SIG-M5 treated with dmso at 0.1 percent for 504 hours (cell line): ENCODE measurements at regions not wholly inside any gene's neighbourhood (a gene's known extent, or its start where the extent isn't known, plus 50 kb on each side); places are given as distances from the start of the nearest gene placed in this dataset.

Experiments used
- DNase-seq: peaks from one replicate; lab custom pipeline; 2025; ENCODE audit not compliant: unreplicated experiment; lab: John Stamatoyannopoulos, UW

- DNase-seq = no peak
Observed at GRCh38 chr11:15615398-15616096, 500.8 kb downstream of the INSC start.

GRCh38 chr11:15616130-15617105 is 501.7 kb downstream of the INSC start:
- peak; percentile 7 for DNase-seq

- peak; percentile 30 for DNase-seq
Observed at GRCh38 chr11:15617126-15617525, 502.4 kb downstream of the INSC start.

- DNase-seq = peak; percentile 17
Observed at GRCh38 chr11:15618583-15619032, 503.9 kb downstream of the INSC start.

GRCh38 chr11:15621565-15621964 is 506.8 kb downstream of the INSC start:
- DNase-seq = no peak

GRCh38 chr11:15622231-15622890 is 507.6 kb downstream of the INSC start:
- DNase-seq = no peak

- no peak for DNase-seq
Observed at GRCh38 chr11:15624701-15625100, 510.0 kb downstream of the INSC start.

GRCh38 chr11:15625691-15626090 is 511.0 kb downstream of the INSC start:
- no peak for DNase-seq

GRCh38 chr11:15627560-15627959 is 512.8 kb downstream of the INSC start:
- DNase-seq = no peak

GRCh38 chr11:15629690-15630321 is 515.1 kb downstream of the INSC start:
- peak; percentile 48 for DNase-seq

GRCh38 chr11:15630896-15631295 is 516.2 kb downstream of the INSC start:
- no peak for DNase-seq

GRCh38 chr11:15635521-15635920 is 520.8 kb downstream of the INSC start:
- DNase-seq = no peak

GRCh38 chr11:15636521-15637089 is 521.9 kb downstream of the INSC start:
- peak; percentile 82 for DNase-seq

GRCh38 chr11:15638386-15638787 is 523.7 kb downstream of the INSC start:
- DNase-seq = peak; percentile 44

GRCh38 chr11:15640318-15640717 is 525.6 kb downstream of the INSC start:
- DNase-seq = no peak

- DNase-seq = no peak
Observed at GRCh38 chr11:15641271-15642045, 526.7 kb downstream of the INSC start.

- no peak for DNase-seq
Observed at GRCh38 chr11:15645201-15645600, 530.5 kb downstream of the INSC start.

- no peak for DNase-seq
Observed at GRCh38 chr11:15649371-15650104, 534.8 kb downstream of the INSC start.
